ENCODE measurements at regions not wholly inside any gene's neighbourhood (a gene's known extent, or its start where the extent isn't known, plus 50 kb on each side); places are given as distances from the start of the nearest gene placed in this dataset.
"Not testable (repeated sequence)": the region's sequence is repeated elsewhere in the genome, so short reads cannot be mapped to it uniquely, and the experiment has no call there.

DNA sequence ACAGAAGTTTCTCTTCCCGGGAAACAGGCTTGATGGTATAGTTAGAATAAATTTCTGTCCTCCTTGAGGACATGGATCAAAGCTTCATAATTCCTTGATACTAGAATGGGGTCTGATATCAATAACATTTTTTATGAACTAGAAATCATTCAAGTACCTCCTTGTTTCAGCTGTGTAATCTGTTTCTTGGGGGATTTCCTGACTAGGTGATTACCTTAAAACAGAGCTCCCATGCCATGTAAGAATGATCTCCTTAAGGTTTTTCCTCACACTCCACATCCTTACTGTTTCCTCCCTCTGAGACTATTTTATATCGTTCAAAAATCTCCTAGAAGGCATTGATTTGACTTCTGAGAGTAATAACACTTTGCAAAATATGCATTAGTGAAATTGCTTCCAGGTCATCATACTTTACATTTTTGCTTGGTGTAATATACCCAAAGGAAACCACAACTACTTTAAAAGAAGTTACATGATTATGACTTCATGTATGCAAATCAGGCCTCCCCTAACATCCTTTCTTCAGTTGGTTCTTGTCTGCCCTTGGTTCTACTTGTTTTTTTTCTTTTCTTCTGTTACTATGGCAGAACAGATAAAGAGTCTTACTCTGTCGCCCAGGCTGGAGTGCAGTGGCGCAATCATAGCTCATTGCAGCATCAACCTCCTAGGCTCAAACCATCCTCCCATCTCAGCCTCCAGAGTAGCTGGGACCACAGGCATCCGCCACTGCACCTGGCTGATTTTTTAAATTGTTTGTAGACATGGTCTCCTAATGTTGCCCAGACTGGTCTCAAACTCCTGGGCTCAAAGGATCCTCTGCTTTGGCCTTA is 388.8 kb downstream of the ZFHX3 start:
- no peak for DNase-seq (ENCODE audit: low read depth in 2 of 3, low spot score in 2 of 3)

DNA sequence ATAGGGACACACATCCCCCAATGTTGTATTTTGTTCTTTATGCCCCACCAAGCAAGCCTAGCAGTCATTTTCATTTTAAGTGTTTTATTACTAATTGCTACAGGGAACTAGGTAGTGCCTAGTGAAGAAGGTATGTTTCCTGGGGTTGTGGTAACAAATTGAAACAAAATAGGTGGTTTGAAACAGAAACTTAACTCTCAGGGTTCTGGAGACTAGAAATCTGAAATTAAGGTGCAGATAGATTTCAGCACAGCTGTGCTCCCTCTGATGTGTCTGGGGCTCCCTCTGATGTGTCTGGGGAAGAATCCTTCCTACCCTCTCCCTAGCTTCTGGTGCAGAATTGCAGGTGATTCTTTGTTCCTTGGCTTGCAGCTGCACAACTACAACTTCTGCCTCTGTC is 390.1 kb downstream of the ZFHX3 start:
- no peak for DNase-seq (ENCODE audit: low read depth in 2 of 3, low spot score in 2 of 3)

DNA sequence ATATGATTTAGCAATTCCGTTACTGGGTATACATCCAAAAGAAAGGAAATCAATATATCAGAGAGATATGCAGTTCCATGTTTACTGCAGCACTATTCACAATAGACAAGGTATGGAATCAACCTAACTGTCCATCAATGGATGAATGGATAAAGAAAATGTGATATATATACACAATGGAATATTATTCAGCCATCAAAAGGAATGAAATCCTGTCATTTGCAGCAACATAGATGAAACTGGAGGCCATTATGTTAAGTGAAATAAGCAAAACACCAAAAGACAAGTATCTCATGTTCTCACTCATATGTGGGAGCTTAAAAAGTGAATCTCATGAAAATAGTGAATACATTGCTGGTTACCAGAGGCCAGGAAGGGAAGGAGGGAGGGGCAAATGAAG is 390.8 kb downstream of the ZFHX3 start:
- no peak for DNase-seq (ENCODE audit: low read depth in 2 of 3, low spot score in 2 of 3)

DNA sequence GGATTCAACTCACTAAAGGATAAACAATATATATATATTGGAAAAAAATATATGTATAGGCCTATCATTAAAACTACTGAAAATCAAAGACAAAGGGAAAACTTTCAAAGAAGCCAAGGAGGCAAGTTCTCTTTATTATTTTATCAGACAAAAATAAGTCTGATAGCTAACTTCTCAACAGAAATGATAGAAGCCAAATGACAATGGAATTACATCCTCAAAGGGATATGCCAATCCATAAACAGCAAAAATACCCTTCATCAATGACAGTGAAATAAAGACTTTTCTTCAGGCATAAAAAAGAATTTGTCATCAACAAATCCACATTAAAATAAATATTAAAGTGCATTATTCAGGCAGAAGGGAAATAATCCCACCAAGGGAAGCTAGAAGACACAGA is 393.4 kb downstream of the ZFHX3 start:
- no peak for DNase-seq (ENCODE audit: low read depth in 2 of 3, low spot score in 2 of 3)

DNA sequence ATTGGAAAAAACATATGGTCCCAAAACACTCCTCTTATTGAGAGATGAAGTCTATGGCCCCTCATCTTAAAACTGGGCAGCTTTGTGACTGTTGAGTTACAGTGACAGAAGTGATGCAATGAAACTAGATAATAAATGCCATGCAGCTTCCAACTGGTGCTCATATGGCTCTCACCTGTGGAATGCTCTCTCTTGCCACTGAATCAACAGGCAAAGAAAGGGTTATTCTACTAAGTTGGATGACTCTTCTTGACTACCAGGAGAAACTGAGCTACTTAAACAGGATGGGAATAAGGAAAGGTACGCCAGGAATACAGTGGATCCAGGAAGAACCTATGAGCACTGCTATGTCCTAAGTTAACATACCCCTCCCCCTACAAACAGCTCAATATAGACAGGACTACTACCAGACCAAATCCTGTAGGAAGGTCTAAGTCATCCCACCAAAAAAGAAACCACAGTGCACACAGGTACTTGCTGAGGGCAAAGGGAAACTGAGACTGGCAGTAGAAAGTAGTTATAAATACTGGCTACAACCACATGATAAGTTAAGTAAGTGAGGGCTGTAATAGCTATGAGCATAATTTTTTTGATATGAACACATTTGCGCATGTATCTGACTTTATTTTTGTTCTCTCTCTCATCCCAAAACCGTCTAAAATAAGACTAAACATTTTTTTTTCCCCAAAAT is 398.5 kb downstream of the ZFHX3 start:
- DNase-seq (ENCODE audit: low read depth in 2 of 3, low spot score in 2 of 3), result no peak

DNA sequence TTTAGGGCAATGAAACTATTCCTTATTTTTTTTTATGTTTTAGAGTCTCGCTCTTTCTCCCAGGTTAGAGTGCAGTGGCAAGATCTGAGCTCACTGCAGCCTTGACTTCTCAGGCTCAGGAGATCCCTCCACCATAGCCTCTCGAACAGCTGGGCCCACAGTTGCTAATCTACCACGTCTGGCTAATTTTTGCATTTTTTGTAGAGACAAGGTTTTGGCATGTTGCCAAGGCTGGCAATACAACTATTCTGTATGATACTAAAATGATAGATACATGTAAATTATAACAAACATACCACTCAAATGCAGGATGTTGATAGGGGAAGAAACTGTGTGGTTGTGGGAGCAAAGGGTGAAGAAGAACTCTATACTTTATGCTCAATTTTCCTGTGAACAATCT is 401.3 kb downstream of the ZFHX3 start:
- no peak for DNase-seq (ENCODE audit: low read depth in 2 of 3, low spot score in 2 of 3)

DNA sequence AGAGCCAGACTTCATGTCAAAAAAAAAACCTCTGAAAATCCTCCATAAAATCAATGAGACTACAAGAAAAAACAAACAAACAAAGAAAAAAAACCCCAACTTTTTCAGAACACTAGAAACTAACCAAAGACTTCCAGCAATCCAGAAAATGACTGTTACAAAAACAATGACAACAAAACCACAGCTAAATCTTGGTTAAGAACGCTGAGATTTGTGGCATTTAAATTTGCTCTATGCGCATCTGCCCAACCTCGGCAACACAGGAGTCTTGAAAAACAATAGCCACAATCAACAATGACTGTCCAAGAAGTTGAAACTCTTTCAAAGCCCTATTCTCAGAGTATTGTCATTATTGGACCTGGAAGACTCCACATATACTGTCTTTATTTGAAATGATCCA is 402.4 kb downstream of the ZFHX3 start:
- DNase-seq (ENCODE audit: low read depth in 2 of 3, low spot score in 2 of 3), result no peak

DNA sequence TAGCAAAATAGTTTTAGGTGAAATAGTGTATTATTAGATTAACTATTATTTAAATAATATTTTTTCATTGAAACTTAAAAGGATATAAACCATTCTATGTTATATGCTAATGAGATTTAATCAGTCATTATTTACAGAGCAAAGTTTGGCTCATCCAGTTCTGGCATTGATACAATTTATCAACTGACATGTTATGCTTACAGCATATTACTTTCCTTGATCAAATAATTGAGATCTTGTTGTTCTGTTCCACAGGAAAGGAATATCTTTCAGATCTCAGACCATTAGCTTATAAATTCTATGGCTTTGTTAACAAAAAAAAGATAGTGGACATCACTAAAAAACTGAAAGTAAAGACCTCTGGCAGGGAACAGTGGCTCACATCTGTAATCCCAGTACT is 403.0 kb downstream of the ZFHX3 start:
- DNase-seq (ENCODE audit: low read depth in 2 of 3, low spot score in 2 of 3), result no peak

DNA sequence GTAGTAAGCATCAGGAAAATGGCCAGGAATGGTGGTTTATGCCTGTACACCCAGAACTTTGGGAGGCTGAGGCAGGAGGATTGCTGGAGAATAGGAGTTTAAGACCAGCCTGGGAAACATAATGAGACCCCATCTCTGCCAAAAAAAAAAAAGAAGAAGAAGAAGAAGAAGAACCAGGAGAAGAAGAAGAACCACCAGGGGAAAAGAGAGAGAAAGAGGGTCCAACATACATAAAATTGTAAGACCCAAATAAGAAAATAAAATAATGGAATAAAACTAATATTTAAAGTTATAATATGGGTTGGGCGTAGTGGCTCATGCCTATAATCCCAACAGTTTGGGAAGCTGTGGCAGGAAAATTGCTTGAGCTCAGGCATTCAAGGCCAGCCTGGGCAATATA is 408.4 kb downstream of the ZFHX3 start:
- DNase-seq (ENCODE audit: low read depth in 2 of 3, low spot score in 2 of 3), result peak in 1 of 3 donors; percentile 4

DNA sequence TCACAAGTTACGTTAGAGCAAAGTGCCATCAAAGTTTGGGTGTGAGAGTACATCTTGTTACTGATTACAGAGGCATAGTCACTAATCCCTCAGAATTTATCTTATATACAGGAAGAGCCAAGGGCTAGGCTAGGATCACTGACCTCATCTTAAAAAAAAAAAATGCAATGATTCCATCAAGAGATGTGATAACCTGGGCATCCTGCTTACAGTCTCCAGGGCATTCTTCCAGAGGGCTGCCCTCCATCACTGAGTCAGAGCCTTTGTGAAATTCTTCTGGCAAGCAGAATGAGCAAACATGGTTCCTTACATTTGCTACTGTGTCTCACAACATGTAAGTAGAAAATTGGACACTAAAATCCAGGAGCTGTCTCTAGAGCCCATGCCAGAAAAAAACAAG is 410.6 kb downstream of the ZFHX3 start:
- no peak for DNase-seq (ENCODE audit: low read depth in 2 of 3, low spot score in 2 of 3)

DNA sequence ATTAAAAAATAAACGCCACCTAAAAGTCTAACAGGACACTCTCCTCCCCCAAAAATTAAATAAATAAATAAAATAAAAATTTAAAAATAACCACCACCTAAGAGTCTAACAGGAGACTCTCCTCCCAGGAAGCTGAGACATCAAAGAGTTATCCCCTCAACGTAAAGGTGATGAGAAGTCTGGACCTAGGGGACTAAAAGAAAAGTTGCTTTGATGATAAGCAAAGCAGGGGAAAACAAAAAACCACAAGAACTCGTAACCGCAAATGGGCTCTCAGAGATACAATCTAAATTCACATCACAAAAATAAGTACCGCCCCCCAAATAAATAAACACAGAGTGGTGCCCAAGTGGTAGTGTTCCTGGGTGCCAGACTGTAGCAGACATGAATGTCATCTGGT is 412.2 kb downstream of the ZFHX3 start:
- no peak for DNase-seq (ENCODE audit: low read depth in 2 of 3, low spot score in 2 of 3)

DNA sequence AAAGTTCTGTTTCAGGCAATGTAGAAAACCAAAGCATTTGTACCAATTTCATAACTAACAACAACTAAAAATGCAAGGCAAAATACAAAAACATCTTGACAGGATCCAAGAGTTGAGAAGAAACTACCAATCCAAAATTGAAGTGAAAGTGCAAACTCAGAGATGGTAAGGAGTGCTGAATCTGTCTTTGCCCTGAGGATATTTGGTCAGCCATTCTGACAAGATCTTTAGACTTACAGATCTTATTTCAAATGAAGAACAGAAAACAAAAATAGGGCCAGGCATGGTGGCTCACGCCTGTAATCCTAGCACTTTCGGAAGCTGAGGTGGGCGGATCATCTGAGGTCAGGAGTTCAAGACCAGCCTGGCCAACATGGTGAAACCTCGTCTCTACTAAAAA is 412.8 kb downstream of the ZFHX3 start:
- DNase-seq (ENCODE audit: low read depth in 2 of 3, low spot score in 2 of 3), result no peak

DNA sequence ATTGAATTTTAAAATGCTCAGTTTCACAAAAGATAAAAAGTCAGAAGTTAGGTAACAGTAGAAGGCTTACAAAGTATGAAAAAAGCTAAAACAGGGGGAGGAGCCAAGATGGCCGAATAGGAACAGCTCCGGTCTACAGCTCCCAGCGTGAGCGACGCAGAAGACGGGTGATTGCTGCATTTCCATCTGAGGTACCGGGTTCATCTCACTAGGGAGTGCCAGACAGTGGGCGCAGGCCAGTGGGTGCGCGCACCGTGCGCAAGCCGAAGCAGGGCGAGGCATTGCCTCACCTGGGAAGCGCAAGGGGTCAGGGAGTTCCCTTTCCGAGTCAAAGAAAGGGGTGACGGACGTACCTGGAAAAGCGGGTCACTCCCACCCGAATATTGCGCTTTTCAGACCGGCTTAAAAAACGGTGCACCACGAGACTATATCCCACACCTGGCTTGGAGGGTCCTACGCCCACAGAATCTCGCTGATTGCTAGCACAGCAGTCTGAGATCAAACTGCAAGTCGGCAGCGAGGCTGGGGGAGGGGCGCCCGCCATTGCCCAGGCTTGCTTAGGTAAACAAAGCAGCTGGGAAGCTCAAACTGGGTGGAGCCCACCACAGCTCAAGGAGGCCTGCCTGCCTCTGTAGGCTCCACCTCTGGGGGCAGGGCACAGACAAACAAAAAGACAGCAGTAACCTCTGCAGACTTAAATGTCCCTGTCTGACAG is 420.6 kb downstream of the ZFHX3 start:
- DNase-seq (ENCODE audit: low read depth in 2 of 3, low spot score in 2 of 3), result not testable (repeated sequence)

DNA sequence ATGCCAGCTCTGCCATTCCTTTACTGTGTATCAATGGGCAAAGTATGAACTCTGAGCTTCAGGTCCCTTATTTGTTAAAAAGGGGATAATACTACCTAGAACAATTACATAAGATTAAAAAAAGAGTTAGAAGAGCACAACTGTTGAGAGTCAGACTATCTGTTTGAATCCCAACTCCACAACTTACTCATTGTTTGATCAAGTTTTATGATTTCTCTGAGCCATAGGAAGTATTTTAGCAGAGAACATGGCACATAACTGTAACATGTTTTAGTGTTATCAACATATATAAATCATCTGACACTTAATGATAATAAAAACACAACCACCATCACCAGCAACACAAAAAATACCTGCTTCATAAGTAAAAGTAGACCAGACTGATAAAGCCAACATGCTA is 421.3 kb downstream of the ZFHX3 start:
- no peak for DNase-seq (ENCODE audit: low read depth in 2 of 3, low spot score in 2 of 3)

DNA sequence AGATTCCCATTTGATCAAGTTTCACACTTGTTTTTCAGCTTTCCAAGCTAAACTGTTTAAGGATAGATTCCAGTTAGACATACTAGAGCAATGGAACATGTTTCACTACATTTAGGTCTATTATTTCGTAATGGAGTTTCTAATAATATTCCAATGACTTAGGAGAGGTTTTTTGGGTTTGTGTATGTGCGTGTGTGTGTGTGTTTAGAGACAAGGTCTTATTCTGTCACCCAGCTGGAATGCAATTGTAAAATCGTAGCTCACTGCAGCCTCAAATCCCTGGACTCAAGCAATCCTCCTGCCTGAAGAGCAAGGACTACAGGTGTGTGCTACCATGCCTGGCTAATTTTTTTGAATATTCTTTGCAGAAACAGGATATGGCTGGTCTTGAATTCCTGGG is 426.3 kb downstream of the ZFHX3 start:
- no peak for DNase-seq (ENCODE audit: low read depth in 2 of 3, low spot score in 2 of 3)

DNA sequence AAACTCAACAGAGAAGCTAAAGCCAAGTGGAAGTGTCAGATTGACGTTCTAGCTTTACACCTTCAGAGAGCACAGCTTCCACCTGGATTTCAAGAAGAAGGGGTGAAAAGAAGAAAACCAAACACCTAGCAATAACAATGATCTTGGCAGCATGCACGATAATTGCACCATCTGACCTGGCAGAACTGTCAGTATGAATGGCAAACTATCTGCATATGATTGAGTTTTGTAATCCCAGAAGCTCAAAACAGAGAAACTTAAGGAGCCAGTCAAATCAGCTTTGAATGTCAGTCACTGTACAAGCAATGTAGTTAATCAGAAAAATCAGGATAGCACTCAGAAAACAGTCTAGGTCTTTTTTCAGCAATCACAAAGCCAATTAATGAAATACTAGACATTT is 427.1 kb downstream of the ZFHX3 start:
- DNase-seq (ENCODE audit: low read depth in 2 of 3, low spot score in 2 of 3), result no peak

DNA sequence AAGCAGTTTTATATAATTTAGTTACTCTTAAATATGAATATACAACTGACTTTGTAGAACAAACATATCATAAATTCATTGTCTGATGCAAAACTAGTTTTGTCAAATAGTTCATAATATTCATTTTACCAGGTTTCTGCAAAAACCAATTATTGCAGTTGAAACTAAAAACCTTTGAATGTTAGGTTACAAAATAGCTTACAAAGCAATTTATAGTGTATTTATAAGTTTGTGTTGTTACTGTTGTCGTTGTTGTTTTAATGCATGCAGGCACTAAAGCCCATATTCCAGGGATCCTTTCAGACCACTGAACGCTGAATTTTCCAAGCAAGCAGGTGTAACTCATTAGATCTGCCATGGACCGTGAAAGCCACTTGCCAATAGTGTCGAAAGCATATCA is 427.6 kb downstream of the ZFHX3 start:
- DNase-seq (ENCODE audit: low read depth in 2 of 3, low spot score in 2 of 3), result no peak

DNA sequence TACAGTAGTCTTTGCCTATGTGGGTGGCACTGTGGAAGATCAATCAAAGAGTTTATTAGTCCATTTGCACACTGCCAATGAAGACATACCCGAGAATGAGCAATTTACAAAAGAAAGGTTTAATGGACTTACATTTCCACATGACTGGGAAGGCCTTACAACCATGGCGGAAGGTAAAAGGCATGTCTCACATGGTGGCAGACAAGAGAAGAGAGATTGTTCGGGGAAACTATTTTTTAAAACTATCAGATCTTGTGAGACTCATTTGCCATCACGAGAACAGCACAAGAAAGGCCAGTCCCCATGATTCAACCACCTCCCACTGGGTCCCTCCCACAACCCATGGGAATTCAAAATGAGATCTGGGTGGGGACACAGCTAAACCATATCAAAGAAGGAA is 432.1 kb downstream of the ZFHX3 start:
- DNase-seq (ENCODE audit: low read depth in 2 of 3, low spot score in 2 of 3), result no peak

DNA sequence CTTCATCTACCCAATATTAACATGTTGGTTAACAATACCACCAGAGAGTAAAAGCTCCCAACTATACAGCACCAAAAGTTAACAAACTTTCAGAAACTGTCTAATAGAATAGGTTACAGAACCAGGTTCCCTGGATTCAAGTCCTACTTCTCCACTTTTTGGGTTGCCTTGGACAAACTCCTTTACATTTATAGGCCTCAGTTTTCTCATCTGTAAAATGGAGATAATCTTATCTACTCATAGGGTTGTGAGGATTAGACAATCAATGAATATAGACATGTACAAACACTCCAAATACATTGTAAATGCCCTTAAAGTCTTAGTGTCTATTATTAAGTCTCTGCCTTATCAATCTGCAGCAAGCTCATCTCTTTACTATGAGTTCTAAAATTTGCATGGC is 435.2 kb downstream of the ZFHX3 start:
- DNase-seq (ENCODE audit: low read depth in 2 of 3, low spot score in 2 of 3), result no peak

DNA sequence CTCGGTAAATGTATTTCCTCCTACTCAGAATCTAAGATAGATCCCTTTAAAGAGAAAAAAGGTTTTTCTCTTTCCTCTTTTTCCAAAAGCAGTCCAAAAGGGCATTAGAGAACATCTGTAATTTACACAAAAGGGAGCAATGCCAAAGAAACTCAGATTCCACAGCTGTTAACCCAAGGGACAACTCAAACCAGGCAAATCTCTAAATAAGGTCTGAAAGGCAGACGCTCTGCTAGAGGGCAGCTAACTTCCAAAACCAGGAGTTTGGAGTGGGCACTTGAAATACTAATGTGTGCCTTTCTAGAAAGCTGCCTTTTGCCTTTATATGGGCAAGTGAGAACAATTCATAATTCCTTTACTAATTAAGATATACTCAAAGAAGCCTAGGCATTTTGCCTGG is 435.7 kb downstream of the ZFHX3 start:
- DNase-seq (ENCODE audit: low read depth in 2 of 3, low spot score in 2 of 3), result no peak

DNA sequence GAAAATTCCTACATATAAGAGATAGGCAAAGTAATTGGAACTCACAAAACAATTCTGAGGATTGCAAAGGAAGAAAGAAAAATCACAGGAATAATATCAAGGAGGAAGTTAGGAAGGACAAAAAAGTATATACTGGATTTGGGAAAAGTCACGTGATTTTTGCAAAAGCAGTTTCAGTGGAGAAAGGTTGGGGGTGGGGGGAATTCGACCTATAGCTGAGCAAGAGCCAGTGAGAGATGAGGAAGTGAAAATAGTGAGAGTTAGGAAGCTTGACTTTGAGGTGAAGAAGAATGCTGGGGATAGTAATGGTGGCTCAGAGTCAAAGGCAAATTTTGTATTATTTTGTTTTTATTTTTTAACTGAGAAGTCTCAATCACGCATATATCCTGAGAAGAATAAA is 438.0 kb upstream of the PMFBP1 start:
- DNase-seq (ENCODE audit: low read depth in 2 of 3, low spot score in 2 of 3), result no peak

DNA sequence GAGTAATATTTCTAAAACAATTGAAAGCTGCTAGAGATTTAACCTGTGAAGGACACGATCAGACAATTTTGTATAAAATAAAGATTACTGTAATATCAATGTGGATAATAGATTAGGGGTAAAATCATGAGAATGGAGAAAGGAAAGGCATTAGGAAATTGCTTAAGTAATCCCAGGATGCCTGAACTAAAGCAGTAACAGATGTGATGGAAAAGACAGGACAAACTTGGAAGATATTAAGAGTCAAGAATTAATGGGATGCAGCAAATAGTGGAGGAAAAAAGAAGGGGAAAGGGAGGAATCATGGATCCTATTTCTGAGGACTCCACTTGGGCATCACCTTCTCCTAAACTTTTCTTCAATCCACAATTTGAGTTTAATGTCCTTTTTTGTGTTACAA is 437.1 kb upstream of the PMFBP1 start:
- DNase-seq (ENCODE audit: low read depth in 2 of 3, low spot score in 2 of 3), result no peak
